ENCODE measurements at regions not wholly inside any gene's neighbourhood (a gene's known extent, or its start where the extent isn't known, plus 50 kb on each side); places are given as distances from the start of the nearest gene placed in this dataset.
"Not testable (repeated sequence)": the region's sequence is repeated elsewhere in the genome, so short reads cannot be mapped to it uniquely, and the experiment has no call there.

- H3K9me3 ChIP-seq (ENCODE audit: control insufficient read depth in 3 of 3, low read length in 3 of 3): not testable (repeated sequence)
Observed at GRCh38 chr10:93127642-93128215, 54.0 kb downstream of the CYP26A1 start.

GRCh38 chr10:93131986-93132385, 58.3 kb downstream of the CYP26A1 start:
- Histone ChIP-seq H3K9ac (ENCODE audit: low read depth in 1 of 3, low read length in 3 of 3) (no peak overlapping the region), H3K27ac (ENCODE audit: low read depth, low read length) (no peak overlapping the region), H3K27me3 (ENCODE audit: control insufficient read depth in 3 of 3, insufficient read depth in 3 of 3, low read length in 3 of 3) (peaks cover 0 to 4% (median 0%) of the 10 kb centered on the region in 3 donors), H3K4me3 (ENCODE audit: low read length in 3 of 3) (no peak overlapping the region), H3K9me3 (ENCODE audit: control insufficient read depth in 3 of 3, low read length in 3 of 3) (peaks cover 0 to under 1% (median under 1%) of the 10 kb centered on the region in 3 donors), H3K36me3 (ENCODE audit: control insufficient read depth in 3 of 3, insufficient read depth in 3 of 3, low read length in 3 of 3) (no peaks in the 10 kb centered on the region), H3K4me1 (ENCODE audit: control insufficient read depth in 3 of 3, insufficient read depth in 3 of 3, low read length in 3 of 3) (no peaks in the 10 kb centered on the region)

More at GRCh38 chr10:93127642-93128215, 54.0 kb downstream of the CYP26A1 start:
- not testable (repeated sequence) for H3K27ac ChIP-seq (ENCODE audit: low read depth, low read length); H3K27me3 ChIP-seq (ENCODE audit: control insufficient read depth in 3 of 3, insufficient read depth in 3 of 3, low read length in 3 of 3); H3K36me3 ChIP-seq (ENCODE audit: control insufficient read depth in 3 of 3, insufficient read depth in 3 of 3, low read length in 3 of 3); H3K4me3 ChIP-seq (ENCODE audit: low read length in 3 of 3); H3K9ac ChIP-seq (ENCODE audit: low read depth in 1 of 3, low read length in 3 of 3); H3K4me1 ChIP-seq (ENCODE audit: control insufficient read depth in 3 of 3, insufficient read depth in 3 of 3, low read length in 3 of 3)

GRCh38 chr10:93138113-93138870, 64.6 kb downstream of the CYP26A1 start:
- no peak overlapping the region for H3K9ac ChIP-seq (ENCODE audit: low read depth in 1 of 3, low read length in 3 of 3)

GRCh38 chr10:93139059-93139655, 65.5 kb downstream of the CYP26A1 start:
- H3K27ac ChIP-seq (ENCODE audit: low read depth, low read length): no peak overlapping the region
- no peaks in the 10 kb centered on the region for H3K4me1 ChIP-seq (ENCODE audit: control insufficient read depth in 3 of 3, insufficient read depth in 3 of 3, low read length in 3 of 3)
- no peak overlapping the region for H3K9ac ChIP-seq (ENCODE audit: low read depth in 1 of 3, low read length in 3 of 3)
- H3K4me3 ChIP-seq (ENCODE audit: low read length in 3 of 3): no peak overlapping the region
- no peaks in the 10 kb centered on the region for H3K9me3 ChIP-seq (ENCODE audit: control insufficient read depth in 3 of 3, low read length in 3 of 3)
- peaks cover 0 to 4% (median 0%) of the 10 kb centered on the region in 3 donors for H3K27me3 ChIP-seq (ENCODE audit: control insufficient read depth in 3 of 3, insufficient read depth in 3 of 3, low read length in 3 of 3)
- H3K36me3 ChIP-seq (ENCODE audit: control insufficient read depth in 3 of 3, insufficient read depth in 3 of 3, low read length in 3 of 3): no peaks in the 10 kb centered on the region

More at GRCh38 chr10:93138113-93138870, 64.6 kb downstream of the CYP26A1 start:
- H3K4me3 ChIP-seq (ENCODE audit: low read length in 3 of 3): no peak overlapping the region
- no peak overlapping the region for H3K27ac ChIP-seq (ENCODE audit: low read depth, low read length)
- peaks cover 0 to 4% (median 0%) of the 10 kb centered on the region in 3 donors for H3K27me3 ChIP-seq (ENCODE audit: control insufficient read depth in 3 of 3, insufficient read depth in 3 of 3, low read length in 3 of 3)
- H3K36me3 ChIP-seq (ENCODE audit: control insufficient read depth in 3 of 3, insufficient read depth in 3 of 3, low read length in 3 of 3): no peaks in the 10 kb centered on the region
- no peaks in the 10 kb centered on the region for H3K4me1 ChIP-seq (ENCODE audit: control insufficient read depth in 3 of 3, insufficient read depth in 3 of 3, low read length in 3 of 3)
- no peaks in the 10 kb centered on the region for H3K9me3 ChIP-seq (ENCODE audit: control insufficient read depth in 3 of 3, low read length in 3 of 3)

GRCh38 chr10:93142534-93142933, 68.8 kb downstream of the CYP26A1 start:
- Histone ChIP-seq H3K27me3 (ENCODE audit: control insufficient read depth in 3 of 3, insufficient read depth in 3 of 3, low read length in 3 of 3) (no peaks in the 10 kb centered on the region), H3K9ac (ENCODE audit: low read depth in 1 of 3, low read length in 3 of 3) (no peak overlapping the region), H3K9me3 (ENCODE audit: control insufficient read depth in 3 of 3, low read length in 3 of 3) (no peaks in the 10 kb centered on the region), H3K4me1 (ENCODE audit: control insufficient read depth in 3 of 3, insufficient read depth in 3 of 3, low read length in 3 of 3) (no peaks in the 10 kb centered on the region), H3K4me3 (ENCODE audit: low read length in 3 of 3) (no peak overlapping the region), H3K27ac (ENCODE audit: low read depth, low read length) (no peak overlapping the region), H3K36me3 (ENCODE audit: control insufficient read depth in 3 of 3, insufficient read depth in 3 of 3, low read length in 3 of 3) (no peaks in the 10 kb centered on the region)

GRCh38 chr10:93143281-93143680, 69.6 kb downstream of the CYP26A1 start:
- H3K27me3 ChIP-seq (ENCODE audit: control insufficient read depth in 3 of 3, insufficient read depth in 3 of 3, low read length in 3 of 3): no peaks in the 10 kb centered on the region
- H3K9me3 ChIP-seq (ENCODE audit: control insufficient read depth in 3 of 3, low read length in 3 of 3): no peaks in the 10 kb centered on the region
- no peaks in the 10 kb centered on the region for H3K4me1 ChIP-seq (ENCODE audit: control insufficient read depth in 3 of 3, insufficient read depth in 3 of 3, low read length in 3 of 3)

GRCh38 chr10:93146336-93146735, 72.6 kb downstream of the CYP26A1 start:
- no peaks in the 10 kb centered on the region for H3K4me1 ChIP-seq (ENCODE audit: control insufficient read depth in 3 of 3, insufficient read depth in 3 of 3, low read length in 3 of 3)
- no peak overlapping the region for H3K27ac ChIP-seq (ENCODE audit: low read depth, low read length)
- H3K9me3 ChIP-seq (ENCODE audit: control insufficient read depth in 3 of 3, low read length in 3 of 3): no peaks in the 10 kb centered on the region
- H3K36me3 ChIP-seq (ENCODE audit: control insufficient read depth in 3 of 3, insufficient read depth in 3 of 3, low read length in 3 of 3): no peaks in the 10 kb centered on the region
- H3K4me3 ChIP-seq (ENCODE audit: low read length in 3 of 3): no peak overlapping the region
- no peaks in the 10 kb centered on the region for H3K27me3 ChIP-seq (ENCODE audit: control insufficient read depth in 3 of 3, insufficient read depth in 3 of 3, low read length in 3 of 3)
- no peak overlapping the region for H3K9ac ChIP-seq (ENCODE audit: low read depth in 1 of 3, low read length in 3 of 3)

More at GRCh38 chr10:93143281-93143680, 69.6 kb downstream of the CYP26A1 start:
- no peak overlapping the region for H3K4me3 ChIP-seq (ENCODE audit: low read length in 3 of 3)
- H3K9ac ChIP-seq (ENCODE audit: low read depth in 1 of 3, low read length in 3 of 3): no peak overlapping the region
- H3K27ac ChIP-seq (ENCODE audit: low read depth, low read length): no peak overlapping the region
- H3K36me3 ChIP-seq (ENCODE audit: control insufficient read depth in 3 of 3, insufficient read depth in 3 of 3, low read length in 3 of 3): no peaks in the 10 kb centered on the region

- Histone ChIP-seq H3K27me3 (ENCODE audit: control insufficient read depth in 3 of 3, insufficient read depth in 3 of 3, low read length in 3 of 3) (no peaks in the 10 kb centered on the region), H3K9me3 (ENCODE audit: control insufficient read depth in 3 of 3, low read length in 3 of 3) (no peaks in the 10 kb centered on the region), H3K27ac (ENCODE audit: low read depth, low read length) (no peak overlapping the region), H3K9ac (ENCODE audit: low read depth in 1 of 3, low read length in 3 of 3) (no peak overlapping the region), H3K4me1 (ENCODE audit: control insufficient read depth in 3 of 3, insufficient read depth in 3 of 3, low read length in 3 of 3) (no peaks in the 10 kb centered on the region), H3K4me3 (ENCODE audit: low read length in 3 of 3) (no peak overlapping the region), H3K36me3 (ENCODE audit: control insufficient read depth in 3 of 3, insufficient read depth in 3 of 3, low read length in 3 of 3) (no peaks in the 10 kb centered on the region)
Observed at GRCh38 chr10:93147281-93147680, 73.6 kb downstream of the CYP26A1 start.

- peaks cover 0 to 3% (median 0%) of the 10 kb centered on the region in 3 donors for H3K9me3 ChIP-seq (ENCODE audit: control insufficient read depth in 3 of 3, low read length in 3 of 3)
- no peak overlapping the region for H3K4me3 ChIP-seq (ENCODE audit: low read length in 3 of 3)
- no peak overlapping the region for H3K9ac ChIP-seq (ENCODE audit: low read depth in 1 of 3, low read length in 3 of 3)
- H3K4me1 ChIP-seq (ENCODE audit: control insufficient read depth in 3 of 3, insufficient read depth in 3 of 3, low read length in 3 of 3): no peaks in the 10 kb centered on the region
- H3K27ac ChIP-seq (ENCODE audit: low read depth, low read length): no peak overlapping the region
- no peaks in the 10 kb centered on the region for H3K36me3 ChIP-seq (ENCODE audit: control insufficient read depth in 3 of 3, insufficient read depth in 3 of 3, low read length in 3 of 3)
- no peaks in the 10 kb centered on the region for H3K27me3 ChIP-seq (ENCODE audit: control insufficient read depth in 3 of 3, insufficient read depth in 3 of 3, low read length in 3 of 3)
Observed at GRCh38 chr10:93148476-93148875, 74.8 kb downstream of the CYP26A1 start.

GRCh38 chr10:93149761-93150160, 76.1 kb downstream of the CYP26A1 start:
- H3K27ac ChIP-seq (ENCODE audit: low read depth, low read length): no peak overlapping the region
- H3K4me3 ChIP-seq (ENCODE audit: low read length in 3 of 3): no peak overlapping the region
- H3K36me3 ChIP-seq (ENCODE audit: control insufficient read depth in 3 of 3, insufficient read depth in 3 of 3, low read length in 3 of 3): no peaks in the 10 kb centered on the region
- no peaks in the 10 kb centered on the region for H3K4me1 ChIP-seq (ENCODE audit: control insufficient read depth in 3 of 3, insufficient read depth in 3 of 3, low read length in 3 of 3)
- no peaks in the 10 kb centered on the region for H3K27me3 ChIP-seq (ENCODE audit: control insufficient read depth in 3 of 3, insufficient read depth in 3 of 3, low read length in 3 of 3)
- peaks cover 0 to 6% (median 3%) of the 10 kb centered on the region in 3 donors for H3K9me3 ChIP-seq (ENCODE audit: control insufficient read depth in 3 of 3, low read length in 3 of 3)
- H3K9ac ChIP-seq (ENCODE audit: low read depth in 1 of 3, low read length in 3 of 3): no peak overlapping the region
